GM18499 (cell line): ENCODE measurements at regions not wholly inside any gene's neighbourhood (a gene's known extent, or its start where the extent isn't known, plus 50 kb on each side); places are given as distances from the start of the nearest gene placed in this dataset.
"Not testable (repeated sequence)": the region's sequence is repeated elsewhere in the genome, so short reads cannot be mapped to it uniquely, and the experiment has no call there.

ENCODE experiments used
- ATAC-seq: cut with Tn5 transposase; IDR thresholded peaks from one replicate; pipeline ENCODE4 v1.9.1; 2021; ENCODE audit warnings: moderate number of reproducible peaks; ENCODE audit not compliant: insufficient read depth, unreplicated experiment

DNA sequence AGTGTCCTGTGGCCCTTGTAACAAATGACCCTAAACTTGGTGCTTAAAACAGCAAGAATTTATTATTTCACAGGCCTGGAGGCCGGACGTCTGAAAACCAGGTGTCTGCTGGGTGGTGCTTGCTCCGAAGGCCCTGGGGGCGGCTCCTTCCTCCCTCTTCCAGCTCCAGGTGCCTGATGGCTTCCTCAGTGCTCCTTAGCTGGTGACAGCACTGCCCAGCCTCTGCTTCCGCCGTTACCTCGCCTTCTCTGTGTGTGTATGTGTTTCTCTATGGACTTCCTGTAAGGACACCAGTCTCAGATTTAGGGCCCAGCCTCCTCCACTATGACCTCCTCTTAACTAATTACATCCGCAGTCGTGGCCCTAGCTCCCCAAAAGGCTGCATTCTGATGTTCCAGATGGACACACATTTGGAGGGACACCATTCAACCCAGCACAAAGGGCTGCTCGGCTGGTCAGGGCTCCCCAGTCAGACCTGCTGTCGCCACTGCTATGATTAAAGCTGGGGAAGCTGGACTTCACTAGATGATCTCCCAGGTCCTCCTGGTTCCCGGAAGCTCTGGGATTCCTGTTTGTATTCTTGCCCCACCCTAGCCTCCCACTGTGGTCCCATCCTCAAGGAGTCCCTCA is 172.8 kb downstream of the IRF8 start:
- no peak for ATAC-seq

DNA sequence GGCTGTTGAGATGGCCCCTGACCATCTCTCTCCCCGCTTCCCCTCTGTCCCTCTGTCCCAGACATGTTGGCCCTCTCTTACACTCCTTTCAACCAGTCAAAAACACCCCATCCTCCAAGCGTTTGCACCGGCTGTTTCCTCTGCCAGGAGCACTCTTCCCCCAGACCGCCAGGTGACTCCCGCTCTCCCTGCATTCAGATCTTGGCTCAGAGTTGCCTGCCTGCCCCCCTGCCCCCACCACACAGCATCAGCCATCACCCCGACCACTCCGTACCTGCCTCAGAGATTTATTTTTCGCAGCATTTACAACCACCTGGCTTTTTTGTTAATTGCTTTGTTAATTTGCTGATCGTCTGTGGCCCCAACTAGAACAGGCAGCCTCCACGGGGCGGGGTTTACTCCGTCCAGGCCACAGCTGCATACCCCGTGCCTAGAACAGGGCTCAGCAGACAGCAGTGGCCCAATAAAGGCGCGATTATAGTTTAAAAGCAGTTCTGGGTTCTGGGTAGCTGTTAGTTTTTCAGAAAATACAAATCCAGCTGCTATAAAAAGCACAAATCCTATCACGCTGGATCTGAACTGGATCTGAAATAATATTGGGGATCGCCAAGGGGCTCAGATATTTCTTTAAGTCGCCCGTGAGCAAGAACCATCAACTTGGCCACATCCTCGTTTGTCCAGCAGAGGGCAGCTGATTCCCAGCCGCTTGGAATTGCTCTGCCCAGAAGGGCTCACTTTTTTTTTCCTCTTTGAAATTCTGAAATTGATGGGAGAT is 173.6 kb downstream of the IRF8 start:
- ATAC-seq: no peak

DNA sequence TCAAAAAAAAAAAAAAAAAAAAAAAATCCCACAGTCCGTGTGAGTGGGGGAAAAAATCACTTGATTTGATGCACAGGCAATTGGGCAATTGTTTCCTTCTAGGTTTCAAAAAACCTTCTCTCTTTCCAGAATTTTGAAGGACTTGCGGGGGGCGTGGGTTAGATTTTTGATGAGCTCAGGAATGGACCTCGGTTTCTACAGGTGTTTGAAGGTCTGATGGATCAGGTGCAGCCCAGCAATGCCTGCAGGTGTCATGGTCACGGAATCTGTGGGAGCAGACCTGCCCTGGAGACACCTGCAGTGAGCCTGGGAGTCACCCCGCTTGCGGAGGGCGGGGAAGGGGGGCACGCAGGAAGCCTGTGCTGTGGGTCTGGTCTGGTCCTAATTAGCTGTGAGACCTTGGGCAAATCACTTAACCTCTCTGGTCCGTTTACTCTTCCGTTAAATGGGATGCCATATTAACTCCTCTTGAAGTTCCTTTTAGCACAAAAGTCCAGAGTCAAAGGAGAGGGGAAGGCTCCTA is 174.2 kb downstream of the IRF8 start:
- no peak for ATAC-seq

DNA sequence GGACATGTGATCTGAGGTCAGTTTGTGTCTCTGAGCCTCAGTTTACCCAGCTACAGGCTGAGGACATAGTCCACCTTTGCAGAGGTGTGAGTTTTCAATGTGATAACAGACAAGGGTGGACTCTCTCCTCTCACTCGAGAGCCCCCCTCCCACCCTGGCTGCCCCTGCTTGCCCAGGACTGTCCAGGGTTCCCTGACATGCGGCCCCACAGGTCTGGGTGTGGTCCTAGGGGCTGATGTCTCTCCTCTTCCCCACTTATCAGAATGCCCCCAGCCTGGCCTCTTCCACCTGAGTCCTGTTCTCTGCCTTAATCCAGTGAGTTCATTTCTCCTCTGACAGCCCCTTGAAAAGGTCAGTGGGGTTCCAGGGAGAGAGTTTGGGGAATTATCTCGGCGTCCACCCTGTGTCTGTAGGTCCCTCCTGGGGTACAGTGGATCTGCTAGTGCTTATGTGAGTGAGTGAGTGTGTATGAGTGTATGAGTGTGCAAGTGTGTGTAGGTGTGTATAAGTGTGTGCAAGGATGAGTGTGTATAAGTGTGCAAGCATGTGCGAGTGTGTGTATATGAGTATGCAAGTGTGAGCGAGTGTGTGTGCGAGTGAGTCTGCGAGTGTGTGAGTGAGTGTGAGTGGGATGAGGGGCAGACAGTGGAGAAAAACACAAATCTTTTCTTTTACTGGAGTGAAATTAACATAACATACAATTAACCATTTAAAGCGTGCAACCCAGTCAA is 175.0 kb downstream of the IRF8 start:
- no peak for ATAC-seq

DNA sequence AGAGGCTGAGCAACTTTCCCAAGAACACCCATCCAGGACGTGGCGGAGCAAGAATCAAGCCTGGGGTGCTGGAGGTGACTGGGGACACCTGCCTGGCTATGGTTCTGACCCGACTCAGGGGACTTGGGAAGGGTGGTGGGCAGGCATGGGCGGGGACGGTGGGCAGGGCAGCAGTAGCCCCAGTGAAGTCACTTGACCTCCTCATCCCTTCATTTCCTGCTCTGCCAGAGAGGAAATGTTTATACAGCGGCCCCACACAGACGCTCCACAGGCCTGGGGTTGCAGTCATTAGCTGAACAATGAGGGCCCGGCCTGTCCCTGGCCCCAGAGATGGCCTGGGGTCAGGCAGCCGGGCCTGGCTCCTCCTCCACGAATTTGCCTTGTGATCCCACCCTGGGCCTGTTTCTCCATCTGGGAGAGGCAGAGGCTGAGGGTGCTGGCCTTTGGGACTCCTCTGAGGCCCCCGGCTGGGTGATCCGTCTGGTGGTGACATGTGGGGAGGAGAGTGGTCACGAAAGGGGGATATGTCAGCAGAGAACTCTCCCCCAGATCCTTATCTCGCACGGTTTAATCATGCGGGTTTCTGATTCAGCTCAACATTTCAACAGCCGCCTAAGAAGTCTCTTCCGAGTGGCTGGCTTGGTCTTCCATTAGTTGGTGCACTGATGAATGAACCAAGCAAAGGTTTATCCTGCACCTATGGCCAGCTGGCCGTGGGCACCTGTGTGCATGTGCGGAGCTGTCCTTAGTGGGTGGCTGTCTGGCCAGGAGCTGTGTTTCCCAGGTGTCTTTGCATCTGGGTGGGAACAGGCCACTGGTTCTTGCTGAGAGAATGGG is 175.9 kb downstream of the IRF8 start:
- no peak for ATAC-seq

DNA sequence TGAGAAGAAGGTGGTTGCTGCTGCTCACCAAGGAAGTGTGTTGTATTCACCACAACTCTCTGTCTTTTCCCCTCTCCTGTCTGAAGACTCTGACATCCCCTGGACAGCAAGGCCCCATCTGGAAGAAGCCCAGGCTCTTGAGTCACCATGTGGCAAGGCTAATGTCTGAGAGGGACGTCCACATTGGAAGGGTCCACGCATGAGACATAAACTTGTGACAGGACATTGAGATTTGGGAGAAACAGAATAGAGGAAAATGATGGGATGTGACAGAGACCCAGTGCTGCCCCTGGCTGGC is 176.5 kb downstream of the IRF8 start:
- no peak for ATAC-seq

DNA sequence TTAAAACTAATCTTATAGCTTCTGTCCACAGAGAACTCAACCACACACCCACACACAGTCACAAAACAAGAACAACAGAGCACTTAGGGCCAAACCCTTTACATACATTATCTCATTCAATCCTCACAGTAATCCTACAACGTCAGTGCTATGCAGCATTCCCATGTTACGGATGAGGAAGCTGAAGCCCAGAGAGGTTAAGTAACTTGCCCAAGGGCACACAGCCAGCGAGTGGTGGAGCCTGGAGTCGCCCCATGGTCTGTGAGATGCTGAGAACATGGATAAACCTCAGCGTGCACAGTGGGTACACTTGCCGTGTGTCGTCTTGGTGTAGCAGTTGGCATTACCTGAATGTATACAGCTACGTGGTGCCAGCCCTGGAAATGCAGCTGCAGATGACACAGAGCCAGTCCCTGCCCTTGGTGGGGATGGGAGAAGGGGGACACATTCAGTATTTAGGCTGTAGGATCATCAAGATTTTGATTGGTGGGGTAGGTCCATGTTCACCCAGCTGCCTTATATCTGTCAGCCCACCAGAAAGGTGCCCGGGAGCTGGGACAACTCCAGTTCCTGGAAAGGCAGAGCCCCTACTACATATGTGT is 177.0 kb downstream of the IRF8 start:
- ATAC-seq: no peak

DNA sequence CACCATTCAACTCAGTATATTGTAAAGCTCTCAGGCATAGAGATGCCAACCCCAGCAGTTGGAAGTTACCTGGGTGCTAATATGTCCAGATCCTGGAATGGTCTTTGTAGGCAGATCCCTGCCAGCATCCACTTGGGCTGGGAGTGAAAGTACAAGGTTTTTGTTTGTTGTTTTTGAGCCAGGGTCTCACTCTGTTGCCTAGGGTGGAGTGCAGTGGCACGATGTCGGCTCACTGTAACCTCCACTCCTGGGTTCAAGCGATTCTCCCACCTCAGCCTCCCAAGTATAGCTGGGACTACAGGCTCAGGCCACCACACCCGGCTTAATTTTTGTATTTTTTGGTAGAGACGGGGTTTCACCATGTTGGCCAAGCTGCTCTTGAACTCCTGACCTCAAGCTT is 177.6 kb downstream of the IRF8 start:
- no peak for ATAC-seq

DNA sequence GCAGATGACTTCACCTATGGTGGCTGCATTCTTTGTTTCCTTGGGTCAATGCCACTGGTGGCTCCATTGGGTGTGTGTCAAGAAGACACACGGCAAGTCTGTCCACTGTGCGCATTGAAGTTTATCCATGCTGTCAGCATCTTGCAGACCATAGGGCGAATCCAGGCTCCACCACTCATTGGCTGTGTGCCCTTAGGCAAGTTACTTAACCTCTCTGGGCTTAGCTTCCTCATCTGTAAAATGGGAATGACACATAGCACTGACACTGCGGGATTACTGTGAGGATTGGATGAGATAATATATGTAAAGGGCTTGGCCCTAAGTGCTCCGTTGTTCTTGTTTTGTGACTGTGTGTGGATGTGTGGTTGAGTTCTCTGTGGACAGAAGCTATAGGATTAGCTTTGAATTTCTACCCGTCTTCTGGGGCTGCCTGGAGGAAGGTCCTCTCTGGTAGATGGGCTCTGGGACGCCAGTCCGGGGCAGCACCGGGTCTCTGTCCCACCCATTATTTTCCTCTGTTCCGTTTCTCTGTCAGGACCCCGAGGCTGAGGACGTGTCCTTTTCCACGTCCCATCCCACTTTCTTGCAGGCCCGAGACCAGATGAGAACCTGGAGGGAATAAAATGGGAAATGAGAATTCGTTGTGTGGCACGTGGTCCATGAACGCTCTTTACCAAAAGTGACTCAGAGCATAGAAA is 178.4 kb downstream of the IRF8 start:
- no peak for ATAC-seq

DNA sequence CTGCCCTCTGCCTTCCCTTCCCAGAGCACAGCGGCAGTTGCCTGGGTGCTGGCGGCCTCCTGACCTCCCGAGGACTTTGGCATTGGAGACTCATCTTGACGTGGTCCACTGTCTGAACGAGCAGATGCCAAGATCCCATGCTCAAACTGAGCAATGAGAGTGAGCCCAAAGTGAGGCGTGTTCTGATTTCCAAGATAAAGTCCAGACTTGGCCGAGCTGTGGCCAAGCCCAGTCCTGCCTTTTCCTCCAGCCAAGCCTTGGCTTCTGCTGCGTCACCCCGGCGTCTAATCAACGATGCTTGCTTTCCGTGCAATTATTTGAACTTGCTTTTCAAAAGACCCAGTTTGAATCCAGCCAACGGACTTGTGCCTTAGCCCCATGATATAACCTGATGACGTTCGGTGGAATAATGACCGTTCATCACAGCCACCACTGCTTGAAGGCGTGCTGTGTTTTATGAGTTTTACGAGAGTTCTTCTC is 179.2 kb downstream of the IRF8 start:
- no peak for ATAC-seq

DNA sequence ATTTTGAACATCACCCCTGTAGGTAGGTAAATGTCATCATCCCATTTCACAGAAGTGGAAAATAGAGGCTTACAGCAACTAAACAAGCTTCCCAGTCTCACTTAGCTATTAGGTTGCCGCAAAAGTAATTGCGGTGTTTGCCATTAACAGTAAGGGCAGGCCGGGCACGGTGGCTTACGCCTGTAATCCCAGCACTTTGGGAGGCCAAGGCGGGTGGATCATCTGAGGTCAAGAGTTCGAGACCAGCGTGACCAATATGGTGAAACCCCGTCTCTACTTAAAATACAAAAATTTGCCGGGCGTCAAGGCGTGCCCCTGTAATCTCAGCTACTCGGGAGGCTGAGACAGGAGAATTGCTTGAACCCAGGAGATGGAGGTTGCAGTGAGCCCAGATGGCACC is 179.7 kb downstream of the IRF8 start:
- ATAC-seq: not testable (repeated sequence)

DNA sequence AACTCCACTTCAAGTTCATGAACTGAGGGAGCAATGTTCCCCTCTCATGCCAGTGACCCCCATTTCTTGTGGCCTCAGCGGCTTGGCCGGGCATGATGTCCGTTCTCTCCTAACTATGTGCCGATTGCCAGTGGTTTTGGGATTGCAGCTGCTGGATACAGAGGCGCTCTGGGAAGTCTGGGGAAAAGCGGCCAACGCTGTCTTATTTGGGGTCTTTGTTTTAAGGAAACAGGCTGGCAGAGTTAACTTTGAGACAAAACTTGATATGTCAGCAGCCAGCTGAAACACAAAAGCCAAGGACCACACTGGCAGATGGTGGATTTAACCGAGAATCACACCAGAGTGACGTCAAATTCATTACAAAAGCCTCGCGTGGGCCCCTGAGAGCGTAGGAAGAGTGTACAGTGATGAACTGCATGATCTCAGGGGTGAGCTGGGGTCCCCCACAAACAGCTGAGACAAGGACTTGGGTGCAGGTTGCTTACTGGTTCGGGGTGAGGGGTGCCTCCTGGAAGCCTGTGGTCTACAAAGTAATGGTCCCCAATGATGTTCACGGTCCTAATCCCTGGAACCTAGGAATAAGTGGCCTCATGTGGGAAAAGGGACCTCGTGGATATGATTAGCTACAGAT is 180.4 kb downstream of the IRF8 start:
- ATAC-seq: no peak

DNA sequence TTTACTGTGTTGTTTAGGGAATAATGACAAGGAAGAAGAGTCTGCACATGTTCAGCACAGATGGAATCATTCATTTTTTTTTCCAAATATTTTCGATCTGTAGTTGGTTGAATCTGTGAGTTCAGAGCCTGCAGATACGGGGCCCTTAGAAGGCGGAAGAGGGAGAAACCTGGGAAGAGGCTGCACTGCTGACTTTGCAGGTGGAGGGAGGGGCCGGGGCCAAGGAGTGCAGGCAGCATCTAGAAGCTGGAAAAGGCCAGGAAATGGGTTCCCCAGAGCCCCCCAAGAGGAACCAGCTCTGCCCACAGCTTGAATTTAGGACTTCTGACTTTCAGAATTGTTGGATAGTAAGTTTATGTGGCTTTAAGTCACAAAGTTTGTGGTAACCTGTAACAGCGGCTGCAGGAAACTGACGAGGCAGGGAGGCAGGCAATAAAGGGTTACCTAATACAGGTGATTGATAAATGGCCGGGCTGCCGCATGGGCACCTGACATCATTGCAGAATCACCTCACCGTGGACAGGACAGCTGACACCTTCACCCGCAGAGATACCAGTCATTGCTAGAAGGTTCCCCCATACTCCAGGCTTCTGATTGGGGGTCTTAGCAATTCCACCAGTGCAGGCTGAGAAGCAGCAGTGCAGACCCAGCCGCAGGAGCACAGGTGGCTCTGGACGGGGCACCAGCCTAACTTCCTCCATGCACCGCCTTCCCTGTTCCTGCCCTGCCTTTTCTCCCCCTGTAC is 181.3 kb downstream of the IRF8 start:
- ATAC-seq: no peak

DNA sequence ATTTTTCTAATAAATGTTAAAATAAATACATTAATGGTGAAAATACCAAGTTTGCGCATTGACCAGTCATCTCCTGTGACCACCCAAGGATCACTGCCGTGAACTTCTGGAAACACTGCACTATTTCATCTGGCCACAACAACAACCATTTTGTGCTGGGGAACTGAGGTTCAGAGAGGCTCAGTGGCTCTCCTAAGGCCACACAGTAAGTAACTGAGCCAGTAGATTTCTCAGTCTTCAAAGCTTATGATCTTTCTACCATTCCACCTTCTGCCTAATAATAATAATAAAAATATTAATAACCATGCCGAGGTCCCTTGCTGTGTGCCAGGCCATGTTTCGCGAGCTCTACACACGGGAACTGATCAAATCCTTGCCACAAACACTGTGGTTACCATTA is 182.0 kb downstream of the IRF8 start:
- no peak for ATAC-seq

DNA sequence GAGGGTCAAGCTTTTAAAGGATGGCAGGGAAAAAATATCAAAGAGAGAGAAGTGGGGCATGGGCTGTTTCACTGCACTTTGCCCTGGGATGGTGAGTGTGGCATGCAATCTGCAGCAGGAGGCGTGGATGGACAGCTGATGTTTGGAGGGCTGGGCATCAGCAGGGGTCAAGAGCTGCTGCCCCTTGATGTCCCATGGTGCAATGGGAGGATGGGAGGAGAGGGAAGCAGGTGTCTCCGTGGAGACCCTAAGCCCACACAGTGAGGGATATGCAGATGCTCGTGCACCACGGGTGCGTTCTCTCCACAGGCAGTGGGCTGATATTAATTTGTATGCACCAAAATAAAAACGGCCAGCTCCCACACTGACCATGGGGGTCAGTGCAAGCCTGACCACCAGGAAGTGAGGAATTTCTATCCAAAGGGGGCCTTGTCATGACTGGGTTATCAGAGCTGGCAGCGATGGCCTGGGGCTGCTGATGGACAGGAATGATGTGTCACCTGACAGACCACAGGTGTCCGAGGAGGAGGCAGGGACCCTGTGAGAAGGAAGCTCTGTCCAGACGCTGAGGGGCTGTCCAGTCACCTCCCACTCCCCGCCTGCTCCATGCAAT is 183.6 kb downstream of the IRF8 start:
- ATAC-seq: no peak

DNA sequence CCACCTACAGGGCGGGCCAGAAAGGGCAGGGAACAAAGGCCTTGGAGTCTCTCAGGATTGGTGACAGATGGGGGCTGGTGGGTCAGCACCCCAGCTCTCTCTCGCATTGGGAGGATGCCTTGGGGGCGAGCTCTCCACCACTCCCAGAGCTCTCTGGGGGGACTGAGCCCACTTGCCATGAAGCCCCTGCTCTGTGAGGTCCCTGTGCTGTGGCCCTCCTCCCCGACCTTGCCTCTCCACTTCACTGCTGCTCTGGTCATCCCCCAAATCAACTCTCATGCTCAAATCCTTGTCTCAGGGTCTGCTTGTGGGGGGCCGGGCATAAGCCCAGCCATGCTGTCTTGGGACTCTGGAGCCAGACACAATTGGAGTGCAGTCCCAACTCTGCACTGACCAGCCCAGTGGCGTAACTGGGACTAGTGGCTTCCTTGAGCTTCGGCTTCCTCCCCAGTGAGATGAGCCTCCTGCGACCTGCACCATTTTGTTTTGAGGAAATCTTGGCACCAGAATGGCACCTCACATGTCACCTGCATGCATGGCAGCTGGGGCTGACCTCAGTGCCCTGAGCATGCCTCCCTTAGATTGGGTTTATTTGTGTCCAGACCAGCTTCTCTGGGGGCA is 184.5 kb downstream of the IRF8 start:
- ATAC-seq: no peak

DNA sequence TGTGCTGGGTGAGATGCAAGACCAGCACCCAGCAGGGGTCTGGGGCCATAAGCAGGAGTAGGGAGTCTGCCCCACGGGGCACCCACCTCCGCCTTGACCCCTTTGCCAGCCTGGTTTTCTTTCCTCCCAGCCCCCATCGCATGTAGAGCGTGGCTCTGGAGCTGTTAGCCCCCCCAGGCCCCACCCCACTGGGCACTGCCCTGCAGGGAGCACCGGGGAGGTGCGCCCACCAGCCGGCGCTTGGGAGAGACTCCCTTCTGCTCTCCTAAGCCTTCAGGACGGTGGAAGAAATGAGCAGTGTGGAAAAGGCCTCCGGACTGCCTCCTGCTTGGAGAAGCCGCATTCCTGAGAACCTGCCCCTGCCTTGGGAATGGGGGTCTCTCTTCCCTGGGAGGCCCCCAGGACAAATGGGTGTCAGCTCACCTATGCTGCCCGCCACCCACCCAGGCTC is 186.2 kb downstream of the IRF8 start:
- no peak for ATAC-seq
